ENCODE measurements at regions not wholly inside any gene's neighbourhood (a gene's known extent, or its start where the extent isn't known, plus 50 kb on each side); places are given as distances from the start of the nearest gene placed in this dataset.

DNA sequence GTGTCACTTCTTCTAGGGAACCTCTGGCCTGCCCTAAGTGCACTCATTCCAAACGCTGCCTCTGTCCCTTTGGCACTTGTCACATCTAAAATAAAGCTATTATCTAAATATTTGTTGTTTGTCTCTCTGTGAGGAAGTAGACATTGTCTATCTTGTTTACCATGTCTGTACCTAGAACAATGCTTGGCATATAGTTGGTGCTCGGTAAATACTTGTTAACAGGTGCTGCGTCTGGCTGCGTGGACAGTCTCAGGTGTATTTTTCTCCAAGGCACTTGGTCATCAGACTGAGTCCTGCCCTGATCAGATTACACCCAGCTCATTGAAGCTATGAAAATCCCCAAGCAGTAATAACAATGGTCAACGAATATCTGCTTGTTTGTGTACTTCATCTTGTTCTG, 174.9 kb upstream of the SMIM23 start:
- TF ChIP-seq, protein P1, sequence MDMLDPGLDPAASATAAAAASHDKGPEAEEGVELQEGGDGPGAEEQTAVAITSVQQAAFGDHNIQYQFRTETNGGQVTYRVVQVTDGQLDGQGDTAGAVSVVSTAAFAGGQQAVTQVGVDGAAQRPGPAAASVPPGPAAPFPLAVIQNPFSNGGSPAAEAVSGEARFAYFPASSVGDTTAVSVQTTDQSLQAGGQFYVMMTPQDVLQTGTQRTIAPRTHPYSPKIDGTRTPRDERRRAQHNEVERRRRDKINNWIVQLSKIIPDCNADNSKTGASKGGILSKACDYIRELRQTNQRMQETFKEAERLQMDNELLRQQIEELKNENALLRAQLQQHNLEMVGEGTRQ (IDR thresholded peaks at IDR 0.05; ENCODE audit: low read length) = no peak
- TF ChIP-seq, protein P2, sequence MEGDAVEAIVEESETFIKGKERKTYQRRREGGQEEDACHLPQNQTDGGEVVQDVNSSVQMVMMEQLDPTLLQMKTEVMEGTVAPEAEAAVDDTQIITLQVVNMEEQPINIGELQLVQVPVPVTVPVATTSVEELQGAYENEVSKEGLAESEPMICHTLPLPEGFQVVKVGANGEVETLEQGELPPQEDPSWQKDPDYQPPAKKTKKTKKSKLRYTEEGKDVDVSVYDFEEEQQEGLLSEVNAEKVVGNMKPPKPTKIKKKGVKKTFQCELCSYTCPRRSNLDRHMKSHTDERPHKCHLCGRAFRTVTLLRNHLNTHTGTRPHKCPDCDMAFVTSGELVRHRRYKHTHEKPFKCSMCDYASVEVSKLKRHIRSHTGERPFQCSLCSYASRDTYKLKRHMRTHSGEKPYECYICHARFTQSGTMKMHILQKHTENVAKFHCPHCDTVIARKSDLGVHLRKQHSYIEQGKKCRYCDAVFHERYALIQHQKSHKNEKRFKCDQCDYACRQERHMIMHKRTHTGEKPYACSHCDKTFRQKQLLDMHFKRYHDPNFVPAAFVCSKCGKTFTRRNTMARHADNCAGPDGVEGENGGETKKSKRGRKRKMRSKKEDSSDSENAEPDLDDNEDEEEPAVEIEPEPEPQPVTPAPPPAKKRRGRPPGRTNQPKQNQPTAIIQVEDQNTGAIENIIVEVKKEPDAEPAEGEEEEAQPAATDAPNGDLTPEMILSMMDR (IDR thresholded peaks at IDR 0.05; ENCODE audit: control extremely low read depth in 1 of 3, insufficient read depth in 1 of 3, low read depth in 1 of 3, low read length in 3 of 3) = no peak
- TF ChIP-seq FOSL1 (IDR thresholded peaks at IDR 0.05; ENCODE audit: insufficient read depth, low read depth, low read length) (no peak), POLR2AphosphoS5 (IDR thresholded peaks at IDR 0.05; ENCODE audit: low read depth, low read length) (no peak), CHD1 (IDR thresholded peaks at IDR 0.05; ENCODE audit: low read depth, low read length) (no peak), SP1 (IDR thresholded peaks at IDR 0.05; ENCODE audit: low read depth, low read length) (no peak), BCL11A (IDR thresholded peaks at IDR 0.05; ENCODE audit: low read depth in 2 of 2, low read length in 2 of 2) (no peak), RFX5 (IDR thresholded peaks at IDR 0.05; ENCODE audit: borderline replicate concordance, low read depth, low read length) (no peak), SIX5 (IDR thresholded peaks at IDR 0.05; ENCODE audit: low read depth, low read length) (no peak), EZH2 (IDR thresholded peaks at IDR 0.05; ENCODE audit: low read depth, low read length, severe bottlenecking) (no peak)
- TF ChIP-seq, protein P3, sequence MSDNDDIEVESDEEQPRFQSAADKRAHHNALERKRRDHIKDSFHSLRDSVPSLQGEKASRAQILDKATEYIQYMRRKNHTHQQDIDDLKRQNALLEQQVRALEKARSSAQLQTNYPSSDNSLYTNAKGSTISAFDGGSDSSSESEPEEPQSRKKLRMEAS (IDR thresholded peaks at IDR 0.05) = no peak

All from H1 (cell line).